Middle frontal gyrus (tissue), 1 donor: ENCODE measurements at regions not wholly inside any gene's neighbourhood (a gene's known extent, or its start where the extent isn't known, plus 50 kb on each side); places are given as distances from the start of the nearest gene placed in this dataset.

Experiments
- DNase-seq: peaks from one replicate; pipeline ENCODE4 v3.0.0-alpha.2; 2015; ENCODE audit warnings: low spot score; ENCODE audit errors: extremely low spot score

DNA sequence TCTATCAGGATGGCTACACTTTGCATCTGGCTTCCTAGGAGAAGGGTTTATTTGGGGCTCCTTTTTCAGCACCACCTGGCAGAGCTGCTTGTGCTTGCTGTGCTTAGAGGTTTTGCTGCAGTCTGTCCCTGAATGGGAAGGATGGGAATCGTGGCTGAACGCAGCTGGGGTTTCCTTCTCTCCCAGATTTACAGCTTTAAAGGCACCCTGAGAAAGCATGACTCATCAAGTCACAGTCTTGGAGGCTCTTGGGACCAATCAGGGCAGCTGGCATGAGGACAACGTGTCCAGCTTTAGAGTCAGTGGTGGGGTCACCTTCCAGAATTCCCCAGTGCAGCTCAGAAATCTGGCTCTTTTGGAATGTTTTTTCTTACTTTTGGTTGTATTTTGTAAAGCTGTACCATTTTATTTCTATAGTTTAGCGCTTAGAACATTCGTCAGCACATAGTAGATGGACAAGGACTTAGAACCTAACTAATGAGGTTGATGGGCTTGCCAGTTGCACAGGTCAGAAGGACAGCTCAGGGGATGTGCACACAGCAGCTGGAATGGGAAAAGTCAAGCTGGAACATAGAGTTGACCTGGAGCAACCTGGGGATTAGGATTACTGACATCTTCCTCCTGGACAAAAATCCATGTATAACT is 222.6 kb downstream of the PRDM2 start:
- no peak for DNase-seq

DNA sequence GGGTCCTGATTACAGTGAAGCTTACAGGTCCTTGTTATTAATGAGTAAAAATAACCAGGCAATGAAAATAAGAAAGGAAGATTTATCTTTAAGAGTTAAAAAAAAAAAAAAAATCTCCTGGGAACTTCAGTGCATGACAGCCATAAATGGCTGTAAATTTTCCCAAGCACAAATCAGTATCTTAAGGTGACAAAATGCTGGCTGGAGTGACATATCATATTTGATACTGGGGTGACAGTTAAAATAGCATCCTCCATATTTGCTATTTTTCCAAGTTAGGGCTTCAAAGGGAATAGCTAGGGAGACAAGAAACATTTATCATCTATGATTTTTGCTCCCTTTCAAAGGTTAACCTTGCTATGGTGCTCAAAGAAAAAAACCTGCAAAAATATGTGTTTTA is 226.6 kb downstream of the PRDM2 start:
- no peak for DNase-seq

DNA sequence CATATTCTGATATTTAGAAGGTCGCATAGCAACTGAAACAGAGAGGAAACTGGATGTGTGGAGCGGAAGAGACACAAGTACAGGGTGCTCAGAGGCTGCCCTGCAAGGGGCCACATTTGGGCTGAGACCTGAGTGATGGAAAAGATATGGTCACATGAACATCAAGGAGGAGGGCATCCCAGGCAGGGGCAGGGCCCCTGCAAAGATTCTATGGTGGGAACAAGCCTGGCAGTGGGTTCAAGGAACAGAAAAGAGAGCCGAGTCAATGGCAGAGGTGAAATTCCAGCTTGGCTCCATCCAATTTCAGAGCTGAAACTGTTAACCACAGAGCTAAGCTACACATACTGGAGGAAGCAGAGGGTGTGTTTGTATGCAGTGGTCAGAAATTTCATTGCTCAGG is 227.7 kb downstream of the PRDM2 start:
- no peak for DNase-seq

DNA sequence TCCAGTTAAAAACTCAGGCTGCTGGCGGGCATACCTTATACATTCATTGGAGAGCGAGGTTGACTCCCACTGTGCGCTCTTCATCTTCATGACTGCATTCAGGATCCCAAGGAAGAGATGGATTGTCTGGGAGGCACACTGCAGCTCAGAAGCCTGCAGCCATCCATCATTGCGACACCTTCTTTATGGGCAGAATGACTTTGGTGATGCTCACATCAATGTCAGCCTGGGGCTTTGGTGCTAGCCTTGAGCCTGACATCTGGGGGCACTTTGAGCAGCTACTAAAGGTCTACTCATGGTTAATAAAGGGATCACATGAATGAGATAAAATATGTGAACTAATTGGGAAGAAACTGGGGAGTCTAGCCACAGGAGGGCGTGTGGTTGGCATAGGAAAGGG is 229.3 kb downstream of the PRDM2 start:
- no peak for DNase-seq

DNA sequence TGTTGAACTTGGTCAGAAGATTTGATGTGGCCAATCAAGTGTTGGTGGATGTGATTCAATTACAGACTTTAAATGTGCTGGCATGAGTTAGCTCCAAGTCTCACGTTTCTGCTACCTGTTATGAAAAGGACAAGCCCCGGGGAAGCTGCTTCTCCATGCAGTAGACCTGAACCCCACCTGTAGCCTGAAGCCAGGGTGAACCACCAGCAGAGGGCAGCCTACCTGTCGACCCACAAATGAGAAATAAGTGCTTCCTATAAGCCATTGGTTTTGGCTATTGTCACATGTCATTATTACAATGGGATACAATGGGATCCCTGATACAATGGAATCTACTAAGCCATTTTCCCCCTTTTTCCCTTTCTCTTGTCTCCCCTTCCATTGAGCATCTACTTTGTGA is 230.2 kb downstream of the PRDM2 start:
- no peak for DNase-seq

DNA sequence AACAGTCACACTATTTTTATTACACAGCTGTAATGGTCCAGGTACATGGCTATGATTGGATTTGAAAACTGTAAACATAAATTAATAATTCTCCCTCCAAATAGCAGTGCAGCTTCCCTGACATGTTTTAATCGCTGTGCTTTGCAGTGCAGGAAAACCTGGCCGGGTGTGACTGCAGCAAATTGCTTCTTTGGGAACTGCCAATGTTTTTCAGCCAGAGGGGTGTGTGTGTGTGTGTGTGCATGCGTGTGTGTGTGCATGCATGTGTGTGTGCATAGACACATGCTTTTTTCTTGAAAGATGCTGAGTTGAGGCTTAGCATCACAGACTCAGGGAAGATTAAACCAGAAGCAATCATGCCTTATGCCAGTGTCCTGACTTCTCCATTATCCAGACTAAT is 231.2 kb downstream of the PRDM2 start:
- DNase-seq = no peak

DNA sequence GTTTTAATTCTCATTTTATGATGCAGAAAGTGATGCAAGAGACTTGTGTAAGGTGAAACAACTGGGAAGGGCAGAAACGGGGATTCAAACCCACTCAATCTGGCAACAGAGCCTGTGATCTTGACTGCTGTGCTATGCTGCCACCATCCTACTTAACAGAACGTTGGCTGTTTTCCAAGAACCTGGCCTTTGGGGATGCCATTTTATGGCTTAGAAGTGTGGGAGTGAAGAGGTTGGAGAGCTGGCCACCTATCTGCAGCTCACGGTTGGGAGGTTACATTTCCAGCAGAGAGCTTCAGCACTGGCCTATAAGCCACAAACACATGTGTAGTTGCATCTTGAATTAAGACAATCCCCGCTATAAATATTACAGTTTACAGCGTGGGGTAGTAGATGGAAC is 235.3 kb downstream of the PRDM2 start:
- DNase-seq = no peak

DNA sequence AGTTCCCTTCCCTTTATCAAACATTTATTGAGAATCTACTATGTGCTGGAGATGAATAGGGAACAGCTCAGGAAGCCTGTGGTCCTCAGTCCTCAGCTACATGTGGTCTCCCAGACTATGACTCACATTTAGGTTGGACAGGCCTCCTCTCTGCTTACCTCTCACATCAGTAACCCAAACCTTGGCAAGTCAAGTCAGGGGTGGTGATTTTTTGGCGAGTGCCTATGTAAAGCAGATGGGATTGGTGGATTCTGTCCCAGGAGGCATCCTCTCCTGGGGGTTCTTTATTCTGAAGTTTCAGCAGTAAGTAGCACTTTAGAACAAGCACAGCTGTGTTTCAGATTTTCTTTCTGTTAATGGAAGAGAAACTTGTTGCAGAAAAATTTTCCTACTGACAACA is 241.3 kb downstream of the PRDM2 start:
- DNase-seq = no peak

DNA sequence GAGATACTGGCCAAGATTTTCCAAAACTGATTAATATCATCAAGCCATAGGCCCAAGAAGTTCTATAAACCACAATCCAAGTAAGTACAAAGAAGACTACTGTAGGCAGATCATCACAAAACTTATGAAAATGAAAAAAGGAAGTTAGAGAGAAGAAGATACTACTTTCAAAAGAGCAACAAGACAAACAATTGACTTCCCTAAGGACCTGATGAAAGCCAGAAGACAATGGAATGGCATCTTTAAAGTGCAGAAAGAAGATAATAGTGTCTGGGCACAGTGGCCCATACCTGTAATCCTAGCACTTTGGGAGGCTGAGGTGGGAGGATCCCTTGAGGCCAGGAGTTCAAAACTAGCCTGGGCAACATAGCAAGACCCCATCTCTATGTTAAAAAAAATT is 243.1 kb downstream of the PRDM2 start:
- no peak for DNase-seq

DNA sequence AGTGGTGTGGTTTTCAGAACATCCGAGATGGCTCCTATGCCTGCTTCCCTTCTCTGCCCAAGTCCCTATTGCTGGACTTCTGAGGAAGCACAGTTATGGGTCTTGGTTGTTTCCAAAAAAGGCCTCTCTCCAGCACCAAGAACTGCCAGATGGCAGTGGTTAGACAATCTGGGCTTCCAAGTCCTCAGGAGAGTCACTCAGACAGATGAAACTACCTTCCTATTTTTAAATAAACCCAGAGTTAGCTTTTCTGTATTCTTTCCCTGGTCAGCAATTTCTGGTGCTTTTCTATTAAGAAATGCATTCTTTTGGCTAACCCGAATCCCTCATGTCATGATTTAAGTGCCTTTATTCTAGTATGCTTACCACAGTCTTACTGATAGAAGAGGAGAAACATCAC is 245.9 kb downstream of the PRDM2 start:
- peak; percentile 44 for DNase-seq

DNA sequence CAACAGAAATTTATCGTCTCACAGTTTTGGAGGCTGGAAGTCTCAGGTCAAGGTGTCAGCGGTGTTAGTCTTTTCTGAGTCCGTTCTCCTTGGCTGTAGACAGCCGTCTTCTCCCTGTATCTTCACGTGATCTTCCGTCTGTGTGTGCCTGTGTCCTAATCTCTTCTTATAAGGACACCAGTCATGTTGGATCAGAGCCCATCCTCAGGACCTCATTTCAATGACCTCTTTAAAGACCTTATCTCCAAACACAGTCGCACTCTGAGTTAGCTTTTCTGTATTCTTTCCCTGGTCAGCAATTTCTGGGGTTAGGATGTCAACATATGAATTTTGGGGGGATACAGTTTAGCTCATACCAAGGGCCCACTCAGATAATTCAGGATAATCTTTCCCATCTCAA is 247.7 kb downstream of the PRDM2 start:
- no peak for DNase-seq

DNA sequence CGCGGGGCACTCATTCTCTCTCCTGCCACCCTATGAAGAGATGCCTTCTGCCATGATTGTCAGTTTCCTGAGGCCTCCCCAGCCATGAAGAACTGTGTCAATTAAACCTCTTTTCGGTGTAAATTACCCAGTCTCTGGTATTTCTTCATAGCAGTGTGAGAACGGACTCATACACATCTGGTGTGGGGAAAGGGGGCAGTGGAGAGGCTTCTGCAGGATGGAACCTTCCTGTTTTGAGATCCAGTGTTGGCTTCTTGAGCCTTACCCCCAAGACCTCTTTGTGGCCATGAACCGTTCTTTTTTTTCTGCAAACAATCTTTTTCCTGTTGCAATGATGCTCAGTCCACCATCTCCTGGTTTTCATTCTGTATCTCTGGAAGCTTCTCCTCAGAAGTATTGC is 248.4 kb downstream of the PRDM2 start:
- no peak for DNase-seq

DNA sequence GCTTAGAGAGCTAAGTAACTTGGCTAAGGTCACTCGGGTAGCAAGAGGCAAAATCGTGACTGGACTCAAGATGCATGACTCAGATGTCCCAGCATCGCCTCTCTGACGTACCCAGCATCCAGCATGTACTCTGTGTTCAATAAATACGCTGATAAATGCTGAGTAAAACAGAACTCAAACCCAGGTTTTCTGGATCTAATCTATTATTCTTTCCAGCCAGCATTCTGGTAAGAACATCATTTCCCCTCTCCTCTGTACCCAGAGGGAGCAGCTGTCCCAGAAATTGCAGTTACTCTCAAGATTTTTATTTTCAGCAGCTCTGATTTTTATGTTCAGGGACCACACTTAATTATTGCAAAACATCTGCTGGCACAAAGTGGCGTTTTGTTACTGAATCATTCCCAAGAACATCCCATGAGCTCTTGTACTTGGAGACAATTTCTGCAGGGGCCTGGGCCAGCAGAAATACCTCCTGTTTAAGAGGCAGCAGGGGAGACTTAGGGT is 249.0 kb downstream of the PRDM2 start:
- DNase-seq = no peak

DNA sequence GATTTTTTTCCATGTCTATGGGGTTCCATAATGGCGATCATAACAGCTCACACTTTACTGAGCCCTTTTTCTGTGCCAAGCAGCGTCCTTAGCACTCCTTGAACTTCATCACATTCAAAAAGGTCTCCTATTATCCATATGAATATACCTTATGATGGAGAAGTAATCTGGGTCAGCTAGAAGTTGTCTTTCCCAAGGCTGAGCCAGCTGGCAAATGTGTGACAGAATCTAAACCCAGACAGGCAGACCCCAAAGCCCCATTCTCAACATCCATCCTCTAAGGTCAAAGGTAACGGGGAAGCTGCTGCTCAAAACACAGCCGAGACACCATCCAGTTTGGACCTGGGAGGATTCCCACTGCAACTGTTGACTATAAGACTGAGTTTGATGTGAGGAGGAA is 249.6 kb downstream of the PRDM2 start:
- DNase-seq = no peak

DNA sequence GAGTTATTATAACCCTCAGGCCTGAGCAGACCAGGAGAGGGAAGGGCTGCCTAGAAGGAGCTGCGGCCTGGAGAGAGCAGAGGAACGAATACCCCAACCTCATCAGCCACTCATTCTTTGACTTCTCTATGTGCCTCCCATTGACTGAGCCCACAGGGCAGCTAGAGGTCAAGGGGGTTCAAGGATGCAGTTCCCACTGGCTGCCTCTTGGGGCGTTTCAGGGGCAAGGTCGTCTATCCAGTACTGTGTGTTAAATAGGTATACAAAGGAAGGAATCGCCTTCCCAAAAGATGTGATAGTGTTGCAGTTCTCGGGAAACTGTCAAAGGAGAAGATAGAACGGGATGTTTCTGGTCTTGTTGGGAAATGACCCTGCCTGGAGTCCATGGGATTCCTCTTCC is 250.6 kb downstream of the PRDM2 start:
- no peak for DNase-seq

DNA sequence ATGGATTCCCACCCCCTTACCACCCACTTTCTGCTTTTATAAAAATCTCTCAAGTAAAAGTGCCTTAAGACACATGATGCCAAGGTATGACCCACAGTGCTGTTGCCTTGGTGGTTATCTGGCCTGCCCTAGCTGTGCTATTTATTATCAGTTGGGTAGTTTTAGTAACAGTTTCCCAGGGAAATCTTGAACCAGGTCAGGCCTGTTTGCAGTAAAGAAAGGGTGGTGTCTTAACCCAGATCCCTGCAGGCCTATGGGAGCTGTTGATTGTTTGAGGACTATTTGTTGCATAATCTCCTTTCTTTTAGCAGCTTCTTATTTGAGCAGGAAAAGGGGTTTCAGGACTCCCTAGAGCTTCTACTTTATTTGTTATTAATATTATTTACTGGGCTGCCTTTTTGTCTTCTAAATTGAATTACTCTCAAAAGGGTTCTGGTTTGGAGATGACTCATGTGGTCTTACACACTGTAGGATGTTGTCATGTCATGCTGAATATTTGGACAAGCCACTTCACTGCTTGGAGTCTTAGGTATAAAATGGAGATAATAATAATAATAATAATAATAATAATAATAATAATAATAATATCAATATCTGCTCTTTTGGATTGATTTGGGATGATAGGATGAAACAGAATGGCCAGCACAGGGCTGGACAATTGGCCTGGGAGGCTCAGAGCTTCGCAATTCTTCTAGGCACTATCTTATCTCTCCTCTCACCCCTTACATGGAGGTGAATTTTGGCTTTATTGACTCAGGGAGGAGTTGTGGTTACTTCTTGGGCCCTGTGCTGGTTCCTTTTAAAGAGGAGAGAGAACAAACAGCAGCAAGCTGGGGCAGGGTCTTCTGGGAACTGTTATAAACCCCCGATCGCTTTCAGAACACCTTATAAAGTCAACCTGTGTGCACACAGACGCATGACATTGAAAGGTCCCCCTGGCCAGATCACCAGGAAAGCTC is 252.1 kb downstream of the PRDM2 start:
- no peak for DNase-seq

DNA sequence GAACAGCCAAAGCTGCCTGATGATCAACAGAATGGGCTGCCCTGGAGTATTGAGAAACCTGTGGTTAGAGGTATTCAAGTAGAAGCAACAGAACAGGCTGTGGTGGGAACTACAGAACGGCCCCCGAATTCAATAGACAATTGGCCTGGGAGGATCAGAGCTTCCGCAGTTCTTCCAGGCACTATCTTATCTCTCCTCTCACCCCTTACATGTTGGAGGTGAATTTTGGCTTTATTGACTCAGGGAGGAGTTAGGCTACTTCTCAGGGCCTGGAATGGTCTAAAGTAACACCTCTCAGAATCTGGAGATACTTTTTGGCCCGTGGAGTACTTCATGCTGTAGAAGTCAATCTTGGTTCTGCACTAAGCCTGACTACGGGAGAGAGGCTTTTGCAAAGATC is 253.0 kb downstream of the PRDM2 start:
- DNase-seq = no peak

DNA sequence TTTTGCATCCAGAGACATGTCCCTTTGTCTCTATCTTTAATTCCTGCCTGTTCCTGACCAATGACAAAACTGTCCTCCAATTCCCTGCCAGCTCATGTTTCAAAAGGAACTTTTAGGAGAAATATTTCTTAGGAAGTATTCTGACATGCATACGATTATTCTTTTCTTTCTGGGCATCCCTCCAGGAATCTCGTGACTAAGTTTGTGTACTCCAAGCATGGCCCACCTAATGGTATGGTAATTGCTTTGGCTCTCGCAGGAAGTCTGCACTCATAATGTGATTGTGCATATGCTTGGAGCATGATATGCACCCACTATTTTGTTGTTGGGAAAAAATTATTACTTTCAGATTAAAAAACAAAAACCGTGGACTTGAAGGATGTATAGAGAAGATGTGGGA is 256.4 kb downstream of the PRDM2 start:
- no peak for DNase-seq

DNA sequence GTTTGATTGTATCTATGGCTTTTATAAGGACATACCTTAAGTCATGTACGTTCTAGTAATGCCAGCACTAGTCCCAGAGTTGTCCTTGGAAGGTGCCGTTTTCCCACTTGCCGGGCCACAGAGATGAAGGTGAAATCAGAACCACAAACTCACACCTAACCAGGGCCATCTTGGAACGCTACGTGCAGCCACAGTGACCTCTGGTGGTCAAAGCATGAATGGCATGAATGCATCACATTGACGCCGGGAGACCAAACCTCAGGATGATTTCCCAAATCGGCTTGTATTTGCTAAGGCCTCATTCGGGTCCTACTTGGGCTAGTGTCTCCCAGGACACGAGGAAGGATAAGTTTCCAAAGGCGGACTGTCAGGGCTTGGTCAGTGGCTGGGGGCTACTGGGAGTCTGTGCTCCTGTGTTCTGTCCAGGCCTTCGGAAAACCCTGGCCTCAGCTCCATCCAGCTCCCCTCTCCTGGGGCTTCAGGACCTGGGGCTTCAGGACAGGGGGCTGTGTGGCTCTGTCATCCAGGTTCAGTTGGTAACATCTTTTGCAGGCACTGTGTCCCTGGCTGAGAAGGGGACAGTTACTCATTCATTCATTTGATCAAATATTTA is 260.5 kb downstream of the PRDM2 start:
- DNase-seq = peak; percentile 69

DNA sequence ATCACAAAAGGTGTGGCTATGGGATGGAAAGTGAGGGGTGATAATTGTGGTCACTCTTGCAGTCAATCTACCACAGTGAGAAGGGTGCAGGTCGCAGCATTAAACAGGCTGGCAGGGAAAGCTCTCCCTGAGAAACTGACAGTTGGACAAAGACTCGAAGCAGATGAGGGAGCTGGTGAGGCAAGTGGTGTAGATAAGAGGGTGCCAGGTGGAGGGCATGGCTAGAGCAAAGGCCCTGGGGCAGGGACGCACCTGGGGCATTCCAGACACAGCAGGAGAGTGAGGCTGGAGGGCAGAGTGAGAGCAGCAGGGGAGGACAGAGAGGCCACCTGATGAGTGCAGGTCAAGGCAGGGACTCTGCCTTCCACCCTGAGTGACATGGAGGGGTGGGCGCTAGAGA is 264.8 kb downstream of the PRDM2 start:
- no peak for DNase-seq

DNA sequence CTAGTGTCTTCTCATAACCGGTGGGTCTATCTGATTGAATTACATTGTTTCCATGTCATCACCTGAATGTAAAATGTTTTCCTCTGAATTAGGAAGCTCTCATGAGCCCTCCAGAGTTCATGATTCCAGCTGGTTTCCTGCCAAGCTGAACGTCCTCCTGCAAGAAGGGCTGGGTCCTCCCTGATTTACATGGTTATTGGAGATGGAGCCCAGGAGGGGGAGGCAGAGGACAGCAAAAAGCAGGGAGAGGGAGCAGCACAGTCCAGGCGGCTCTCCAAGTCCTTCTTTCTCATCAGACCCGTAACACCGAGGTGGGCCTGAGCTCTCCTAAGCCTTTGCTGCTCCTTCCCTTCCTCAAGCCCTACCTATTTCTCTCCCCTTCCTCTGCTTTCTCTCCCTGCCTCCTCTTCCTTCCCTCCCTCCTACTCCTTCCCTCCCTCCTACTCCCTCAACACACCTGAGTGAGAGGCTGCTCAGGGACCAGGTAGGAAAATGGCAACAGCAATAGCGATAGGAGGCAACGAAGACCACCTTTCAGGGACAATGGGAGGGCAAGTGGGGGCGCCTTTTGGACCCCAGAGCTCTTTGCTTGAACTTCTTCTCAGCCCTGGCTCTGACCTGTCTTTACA is 265.9 kb downstream of the PRDM2 start:
- no peak for DNase-seq

DNA sequence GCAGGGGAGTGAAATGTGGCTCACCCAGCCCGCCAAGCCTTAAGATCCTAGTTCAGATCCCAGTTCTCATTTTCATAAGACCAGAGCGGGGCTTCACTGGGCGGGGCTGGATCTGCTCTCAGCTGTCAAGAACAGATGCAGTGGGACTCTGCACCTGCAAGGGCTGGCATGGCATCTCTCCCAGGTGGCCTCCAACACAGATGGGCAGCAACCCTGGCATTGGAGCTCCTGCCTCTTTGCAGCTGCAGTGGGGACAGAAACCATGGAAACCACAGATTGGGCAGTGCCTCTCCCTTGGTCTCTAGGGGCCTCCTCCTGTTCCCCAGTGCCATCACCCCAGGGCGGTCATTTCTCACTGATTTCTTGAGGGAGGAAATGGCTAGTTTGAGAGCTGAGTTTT is 267.7 kb downstream of the PRDM2 start:
- DNase-seq = no peak
